ENCODE measurements at regions not wholly inside any gene's neighbourhood (a gene's known extent, or its start where the extent isn't known, plus 50 kb on each side); places are given as distances from the start of the nearest gene placed in this dataset.

- DNase-seq: no peak
Observed at GRCh38 chr4:141922236-141922635, 285.9 kb downstream of the IL15 start.

GRCh38 chr4:141926406-141926805 is 290.0 kb downstream of the IL15 start:
- no peak for DNase-seq

- DNase-seq: no peak
Observed at GRCh38 chr4:141932490-141932889, 296.1 kb downstream of the IL15 start.

GRCh38 chr4:141933978-141934377 is 297.6 kb downstream of the IL15 start:
- DNase-seq: no peak

GRCh38 chr4:141955696-141956095 is 319.3 kb downstream of the IL15 start:
- no peak for DNase-seq

DNA sequence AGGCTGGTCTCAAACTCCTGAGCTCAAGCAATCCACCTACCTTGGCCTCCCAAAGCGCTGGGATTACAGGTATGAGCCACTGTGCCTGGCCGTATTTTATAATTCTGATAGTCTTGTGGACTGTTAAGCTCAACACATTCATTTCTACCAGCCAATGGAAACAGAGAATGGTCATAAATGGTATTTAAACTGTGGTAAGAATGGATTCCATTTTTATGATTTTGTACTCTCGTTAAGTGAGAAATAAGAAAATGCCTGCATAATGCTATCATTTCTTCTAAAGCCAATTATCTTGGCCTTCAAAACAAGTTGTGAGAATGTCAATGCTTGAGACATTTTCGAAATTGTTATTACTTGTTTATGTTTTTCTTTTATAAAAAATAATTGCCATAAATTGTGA is 321.0 kb downstream of the IL15 start:
- DNase-seq: no peak

- DNase-seq: no peak
Observed at GRCh38 chr4:141962486-141962885, 326.1 kb downstream of the IL15 start.

DNA sequence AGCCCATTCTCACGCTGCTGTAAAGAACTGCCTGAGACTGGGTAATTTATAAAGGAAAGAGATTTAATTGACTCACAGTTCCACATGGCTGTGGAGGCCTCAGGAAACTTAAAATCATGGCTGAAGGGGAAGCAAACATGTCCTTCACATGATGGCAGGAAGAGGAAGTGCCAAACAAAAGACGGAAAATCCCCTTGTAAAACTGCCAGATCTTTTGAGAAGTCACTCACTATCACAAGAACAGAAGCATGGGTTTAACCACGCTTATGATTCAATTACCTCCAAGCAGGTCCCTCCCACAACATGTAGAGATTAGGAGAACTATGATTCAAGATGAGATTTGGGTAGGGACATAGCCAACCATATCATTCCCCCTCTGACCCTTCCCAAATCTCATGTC is 335.5 kb downstream of the IL15 start:
- no peak for DNase-seq

DNA sequence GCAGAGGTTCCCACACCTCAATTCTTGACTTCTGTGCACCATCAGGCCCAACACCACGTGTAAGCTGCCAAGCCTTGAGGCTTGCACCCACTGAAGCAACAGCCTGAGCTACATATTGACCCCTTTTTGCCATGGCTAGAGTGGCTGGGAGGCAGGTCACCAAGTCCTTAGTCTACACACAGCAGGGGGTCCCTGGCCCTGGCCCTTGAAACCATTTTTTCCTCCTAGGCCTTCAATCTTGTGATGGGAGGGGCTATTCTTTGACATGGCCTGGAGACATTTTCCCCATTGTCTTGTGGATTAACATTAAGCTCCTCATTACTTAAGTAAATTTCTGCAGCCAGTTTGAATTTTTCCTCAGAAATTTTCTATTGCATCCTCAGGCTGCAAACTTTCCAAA is 336.6 kb downstream of the IL15 start:
- DNase-seq: no peak
